DOHH2 (cell line): ENCODE measurements at regions not wholly inside any gene's neighbourhood (a gene's known extent, or its start where the extent isn't known, plus 50 kb on each side); places are given as distances from the start of the nearest gene placed in this dataset.

Experiments
- CTCF ChIP-seq: fragments of 200-600 bp; sonication (generic); IDR thresholded peaks from one replicate; pipeline ENCODE4 v1.5.1; 2014; ENCODE audit warnings: antibody characterized with exemption, mild to moderate bottlenecking, low read depth, low read length; ENCODE audit not compliant: poor library complexity, severe bottlenecking
- EZH2phosphoT487 ChIP-seq: fragments of 200-600 bp; sonication (generic); IDR thresholded peaks from 2 replicates; pipeline ENCODE4 v1.6.1; 2017; ENCODE audit warnings: borderline replicate concordance, mild to moderate bottlenecking, antibody characterized with exemption, low read length, moderate library complexity, mixed read lengths

- no peak for TF ChIP-seq CTCF
- no peak for TF ChIP-seq EZH2phosphoT487
Measured at GRCh38 chr13:21777813-21778212, 106.9 kb downstream of the FGF9 start.
